Smooth muscle cell (in vitro differentiated cells): ENCODE measurements at regions not wholly inside any gene's neighbourhood (a gene's known extent, or its start where the extent isn't known, plus 50 kb on each side); places are given as distances from the start of the nearest gene placed in this dataset.

Experiments
- DNase-seq: peaks from one replicate; lab custom pipeline; 2025; ENCODE audit not compliant: unreplicated experiment; lab: John Stamatoyannopoulos, UW
- H2AFZ ChIP-seq: fragments of 200-600 bp; sonication (generic); 2 replicates; pipeline ENCODE4 v1.6.0; 2016; ENCODE audit warnings: antibody characterized with exemption, low read depth, mild to moderate bottlenecking
- H3F3A ChIP-seq: fragments of 200-600 bp; sonication (generic); 2 replicates; pipeline ENCODE4 v1.6.0; 2017; ENCODE audit warnings: antibody characterized with exemption, low read depth
- H3K27ac ChIP-seq: fragments of 200-600 bp; sonication (generic); 2 replicates; pipeline ENCODE4 v1.5.1; 2016; ENCODE audit warnings: low read depth, mild to moderate bottlenecking
- H3K27me3 ChIP-seq: fragments of 200-600 bp; sonication (generic); 2 replicates; pipeline ENCODE4 v1.6.1; 2016; ENCODE audit warnings: low read depth, mild to moderate bottlenecking
- H3K36me3 ChIP-seq: fragments of 200-600 bp; sonication (generic); 2 replicates; pipeline ENCODE4 v1.5.1; 2016; ENCODE audit warnings: low read depth
- H3K4me1 ChIP-seq: fragments of 200-600 bp; sonication (generic); 2 replicates; pipeline ENCODE4 v1.5.1; 2016; ENCODE audit warnings: low read depth
- H3K4me2 ChIP-seq: fragments of 200-600 bp; sonication (generic); 2 replicates; pipeline ENCODE4 v1.6.0; 2016; ENCODE audit warnings: mild to moderate bottlenecking
- H3K4me3 ChIP-seq: fragments of 200-600 bp; sonication (generic); 2 replicates; pipeline ENCODE4 v1.5.1; 2016; ENCODE audit warnings: mild to moderate bottlenecking
- H3K79me2 ChIP-seq: fragments of 200-600 bp; sonication (generic); 2 replicates; pipeline ENCODE4 v1.6.0; 2016; ENCODE audit warnings: low read depth, mild to moderate bottlenecking
- H3K9ac ChIP-seq: fragments of 200-600 bp; sonication (generic); 2 replicates; pipeline ENCODE4 v1.6.0; 2016; ENCODE audit warnings: low read depth
- H3K9me3 ChIP-seq: fragments of 200-600 bp; sonication (generic); replicated peaks from 2 replicates; pipeline ENCODE4 v1.5.1; 2016; ENCODE audit warnings: low read depth
- H4K20me1 ChIP-seq: fragments of 200-600 bp; sonication (generic); 2 replicates; pipeline ENCODE4 v1.6.0; 2016; ENCODE audit warnings: low read depth
- CTCF ChIP-seq: fragments of 200-600 bp; sonication (generic); IDR thresholded peaks from 2 replicates; pipeline ENCODE4 v1.5.1; 2017; ENCODE audit warnings: borderline replicate concordance, mild to moderate bottlenecking, antibody characterized with exemption; ENCODE audit not compliant: insufficient read depth, poor library complexity, severe bottlenecking
- WGBS: methylation state at CpG from one replicate; pipeline ENCODE4 v1.1.7; 2016; ENCODE audit warnings: low lambda C conversion rate; 5-methylcytosine and 5-hydroxymethylcytosine counted together

- Histone ChIP-seq H2AFZ (no peak overlapping the region), H3K27me3 (no peaks in the 10 kb centered on the region), H3K4me3 (no peak overlapping the region), H3K4me1 (peaks cover 14% of the 10 kb centered on the region), H3K9ac (no peak overlapping the region), H3K27ac (no peak overlapping the region), H3K79me2 (no peaks in the 10 kb centered on the region), H3K36me3 (no peaks in the 10 kb centered on the region), H4K20me1 (no peaks in the 10 kb centered on the region), H3K4me2 (no peak overlapping the region), H3K9me3 (no peaks in the 10 kb centered on the region), H3F3A (no peaks in the 10 kb centered on the region)
- DNase-seq: no peak
- TF ChIP-seq CTCF: no peak
- 100% methylated on average over 1 of the region's 1 CpG for WGBS
Measured at GRCh38 chr2:6641956-6642355, 223.8 kb downstream of the CMPK2 start.

GRCh38 chr2:6644261-6644660 lies 221.4 kb downstream of the CMPK2 start:
- no peak for TF ChIP-seq CTCF
- Histone ChIP-seq H3K4me3 (no peak overlapping the region), H3K4me1 (peaks cover 14% of the 10 kb centered on the region), H3K4me2 (no peak overlapping the region), H3K27me3 (peaks cover 3% of the 10 kb centered on the region), H3F3A (no peaks in the 10 kb centered on the region), H3K9ac (no peak overlapping the region), H3K36me3 (no peaks in the 10 kb centered on the region), H4K20me1 (no peaks in the 10 kb centered on the region), H3K27ac (no peak overlapping the region), H3K9me3 (no peaks in the 10 kb centered on the region), H3K79me2 (no peaks in the 10 kb centered on the region), H2AFZ (peak overlapping the region; percentile 38)
- no peak for DNase-seq
- 61% methylated on average over 2 of the region's 2 CpGs for WGBS

- Histone ChIP-seq H3F3A (no peaks in the 10 kb centered on the region), H3K4me1 (peaks cover 11% of the 10 kb centered on the region), H3K36me3 (no peaks in the 10 kb centered on the region), H3K79me2 (no peaks in the 10 kb centered on the region), H3K4me3 (no peak overlapping the region), H3K9me3 (no peaks in the 10 kb centered on the region), H3K27ac (no peak overlapping the region), H2AFZ (no peak overlapping the region), H3K27me3 (peaks cover 3% of the 10 kb centered on the region), H3K4me2 (no peak overlapping the region), H4K20me1 (no peaks in the 10 kb centered on the region), H3K9ac (no peak overlapping the region)
- no peak for TF ChIP-seq CTCF
- no peak for DNase-seq
- 97% methylated on average over 1 of the region's 1 CpG for WGBS
Measured at GRCh38 chr2:6645004-6645403, 220.7 kb downstream of the CMPK2 start.

GRCh38 chr2:6645672-6646071 lies 220.0 kb downstream of the CMPK2 start:
- Histone ChIP-seq H3F3A (no peaks in the 10 kb centered on the region), H4K20me1 (no peaks in the 10 kb centered on the region), H3K36me3 (no peaks in the 10 kb centered on the region), H3K4me2 (no peak overlapping the region), H3K9me3 (no peaks in the 10 kb centered on the region), H3K4me1 (peaks cover 4% of the 10 kb centered on the region), H3K27ac (no peak overlapping the region), H2AFZ (no peak overlapping the region), H3K27me3 (peaks cover 3% of the 10 kb centered on the region), H3K79me2 (no peaks in the 10 kb centered on the region), H3K9ac (no peak overlapping the region), H3K4me3 (no peak overlapping the region)
- WGBS: 96% methylated on average over 1 of the region's 1 CpG
- DNase-seq: no peak
- TF ChIP-seq CTCF: no peak
